C4-2B (cell line): ENCODE measurements at regions not wholly inside any gene's neighbourhood (a gene's known extent, or its start where the extent isn't known, plus 50 kb on each side); places are given as distances from the start of the nearest gene placed in this dataset.
"Not testable (repeated sequence)": the region's sequence is repeated elsewhere in the genome, so short reads cannot be mapped to it uniquely, and the experiment has no call there.

Experiments used
- CTCF ChIP-seq: fragments of 450-650 bp; conservative IDR thresholded peaks from 2 replicates; pipeline ENCODE4 v1.5.1; 2017; ENCODE audit warnings: mild to moderate bottlenecking
- ZFX ChIP-seq: fragments of 450-650 bp; IDR thresholded peaks from 2 replicates; pipeline ENCODE4 v1.6.1; 2017

GRCh38 chr15:61362912-61363311 lies 133.8 kb upstream of the RORA start:
- not testable (repeated sequence) for TF ChIP-seq CTCF, ZFX
